HEK293 (cell line): ENCODE measurements at regions not wholly inside any gene's neighbourhood (a gene's known extent, or its start where the extent isn't known, plus 50 kb on each side); places are given as distances from the start of the nearest gene placed in this dataset.

Experiments used
- CTCF ChIA-PET: fragments of 350-600 bp; formaldehyde crosslinking; extraction: SDS; loops from one replicate; lab custom pipeline; 2021; ENCODE audit warnings: antibody characterized with exemption; lab: Yijun Ruan, JAX
- POLR2A ChIA-PET: fragments of 300-600 bp; formaldehyde crosslinking; extraction: SDS; loops from one replicate; lab custom pipeline; 2020; ENCODE audit warnings: antibody characterized with exemption, inconsistent platforms; lab: Yijun Ruan, JAX
- H3K27ac ChIP-seq: fragments of 200-500 bp; sonication (Bioruptor generic); 2 replicates; pipeline ENCODE4 v1.5.1; 2014; ENCODE audit warnings: low read depth, low read length, control low read depth, inconsistent platforms; ENCODE audit errors: extremely low read depth
- H3K36me3 ChIP-seq, 2 experiments: fragments of 200-500 bp in 1 of 2; sonication (Bioruptor generic) in 1 of 2; 1 replicate in 1 of 2; 2 replicates in 1 of 2; pipeline ENCODE4 v1.5.1; 2014 to 2017; ENCODE audit warnings: inconsistent platforms in 2 of 2, low read length in 2 of 2; ENCODE audit not compliant: control insufficient read depth in 2 of 2, insufficient read depth in 1 of 2
- H3K4me1 ChIP-seq: fragments of 200-500 bp; sonication (Bioruptor generic); 2 replicates; pipeline ENCODE4 v1.5.1; 2014; ENCODE audit warnings: mild to moderate bottlenecking, low read length, inconsistent platforms; ENCODE audit not compliant: control insufficient read depth, insufficient read depth
- H3K4me3 ChIP-seq: 2 replicates; pipeline ENCODE4 v1.5.1; 2011; ENCODE audit warnings: low read depth, mild to moderate bottlenecking, control low read depth, low read length, moderate library complexity
- H3K9me3 ChIP-seq: fragments of 200-500 bp; sonication (Bioruptor generic); 2 replicates; pipeline ENCODE4 v1.5.1; 2014; ENCODE audit warnings: low read depth, low read length, inconsistent platforms; ENCODE audit not compliant: control insufficient read depth, insufficient read depth
- BCL11B ChIP-seq: fragments of 450-650 bp; formaldehyde crosslinking; IDR thresholded peaks from 2 replicates; pipeline ENCODE4 v1.5.1; 2016; ENCODE audit warnings: low read depth, missing biosample characterization, missing genetic modification characterization
- PRDM4 ChIP-seq: fragments of 450-650 bp; formaldehyde crosslinking; IDR thresholded peaks from 2 replicates; pipeline ENCODE4 v1.5.1; 2017; ENCODE audit warnings: missing biosample characterization, missing genetic modification characterization
- YY1 ChIP-seq: fragments of 450-650 bp; formaldehyde crosslinking; IDR thresholded peaks from 2 replicates; pipeline ENCODE4 v1.5.1; 2018; ENCODE audit warnings: missing biosample characterization, missing genetic modification characterization
- YY2 ChIP-seq: fragments of 450-650 bp; formaldehyde crosslinking; IDR thresholded peaks from 2 replicates; pipeline ENCODE4 v1.5.1; 2016; ENCODE audit warnings: missing biosample characterization, missing genetic modification characterization
- ZBTB17 ChIP-seq: fragments of 450-650 bp; formaldehyde crosslinking; IDR thresholded peaks from 2 replicates; pipeline ENCODE4 v1.5.1; 2016; ENCODE audit warnings: missing biosample characterization, missing genetic modification characterization
- ZNF248 ChIP-seq: fragments of 450-650 bp; formaldehyde crosslinking; IDR thresholded peaks from 2 replicates; pipeline ENCODE4 v1.5.1; 2017; ENCODE audit warnings: missing biosample characterization, missing genetic modification characterization
- ZNF473 ChIP-seq: fragments of 450-650 bp; formaldehyde crosslinking; IDR thresholded peaks from 2 replicates; pipeline ENCODE4 v1.5.1; 2017; ENCODE audit warnings: missing biosample characterization, missing genetic modification characterization
- ZNF48 ChIP-seq: fragments of 450-650 bp; formaldehyde crosslinking; IDR thresholded peaks from 2 replicates; pipeline ENCODE4 v1.5.1; 2016; ENCODE audit warnings: missing biosample characterization, missing genetic modification characterization
- ZNF530 ChIP-seq: fragments of 450-650 bp; formaldehyde crosslinking; IDR thresholded peaks from 2 replicates; pipeline ENCODE4 v1.5.1; 2016; ENCODE audit warnings: low read depth, missing biosample characterization, missing genetic modification characterization
- ZNF585B ChIP-seq: fragments of 450-650 bp; formaldehyde crosslinking; IDR thresholded peaks from 2 replicates; pipeline ENCODE4 v1.5.1; 2016; ENCODE audit warnings: missing biosample characterization, missing genetic modification characterization
- ZNF707 ChIP-seq: fragments of 450-650 bp; formaldehyde crosslinking; IDR thresholded peaks from 2 replicates; pipeline ENCODE4 v1.5.1; 2016; ENCODE audit warnings: missing biosample characterization, missing genetic modification characterization
- ZXDB ChIP-seq: fragments of 450-650 bp; formaldehyde crosslinking; IDR thresholded peaks from 2 replicates; pipeline ENCODE4 v1.5.1; 2016; ENCODE audit warnings: missing biosample characterization, missing genetic modification characterization
- TF ChIP-seq, protein P1 (sequence below): fragments of 450-650 bp; formaldehyde crosslinking; IDR thresholded peaks from 2 replicates; pipeline ENCODE4 v1.5.1; 2016; ENCODE audit warnings: missing biosample characterization, missing genetic modification characterization
- TF ChIP-seq, protein P2 (sequence below): fragments of 450-650 bp; formaldehyde crosslinking; IDR thresholded peaks from 2 replicates; pipeline ENCODE4 v1.5.1; 2017; ENCODE audit warnings: missing biosample characterization, missing genetic modification characterization
- TF ChIP-seq, protein P3 (sequence below): fragments of 450-650 bp; formaldehyde crosslinking; IDR thresholded peaks from 2 replicates; pipeline ENCODE4 v1.5.1; 2016; ENCODE audit warnings: missing biosample characterization, missing genetic modification characterization

DNA sequence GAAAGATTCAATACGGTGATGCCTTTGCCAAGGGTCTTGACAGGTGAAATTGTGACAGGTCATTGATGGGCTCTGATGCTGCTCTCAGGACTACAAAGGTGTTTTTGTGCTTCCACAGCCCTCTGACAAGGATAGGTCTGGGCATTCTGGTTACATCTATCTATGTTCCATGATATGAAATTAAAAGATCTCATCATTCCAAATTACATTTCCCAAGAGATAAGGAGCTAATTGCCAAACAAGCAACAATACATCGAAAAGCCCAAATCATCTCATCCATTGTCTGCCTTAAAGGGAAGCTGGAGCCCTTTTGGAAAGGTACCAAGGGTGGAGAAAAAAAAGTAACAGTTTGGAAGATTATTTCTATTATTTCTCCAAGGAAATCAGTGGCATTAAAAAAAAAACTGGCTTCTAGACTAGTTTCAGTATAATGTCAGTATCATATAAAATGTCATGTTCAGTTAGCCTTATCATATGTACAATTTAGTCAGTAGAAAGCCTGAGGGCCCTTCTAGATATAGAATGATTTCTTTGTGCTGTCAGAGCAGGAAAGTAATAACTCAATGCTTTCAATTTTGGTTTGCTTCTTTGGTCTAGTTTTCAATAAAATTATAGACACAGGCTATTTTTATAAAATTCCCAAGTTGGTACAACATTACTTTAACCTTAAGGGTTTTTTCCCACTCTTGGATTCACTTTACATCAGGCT lies 224.5 kb upstream of the GPRIN3 start:
- TF ChIP-seq PRDM4 (tag by site-specific recombination) (no peak), BCL11B (tag by site-specific recombination) (no peak), ZNF530 (tag by site-specific recombination) (no peak)
- Histone ChIP-seq H3K4me1 (no peaks in the 10 kb centered on the region), H3K27ac (no peak overlapping the region), H3K36me3 (no peaks in the 10 kb centered on the region), H3K4me3 (no peak overlapping the region), H3K9me3 (no peaks in the 10 kb centered on the region)
- CTCF ChIA-PET, result no interaction called here
- POLR2A ChIA-PET, result no interaction called here

GRCh38 chr4:89528526-89529133 lies 221.0 kb upstream of the GPRIN3 start:
- ChIA-PET POLR2A (no interaction called here), CTCF (no interaction called here)
- no peaks in the 10 kb centered on the region for H3K36me3 ChIP-seq
- no peak overlapping the region for H3K4me3 ChIP-seq
- H3K9me3 ChIP-seq, result no peaks in the 10 kb centered on the region
- H3K4me1 ChIP-seq, result no peaks in the 10 kb centered on the region
- TF ChIP-seq PRDM4 (tag by site-specific recombination), result no peak
- TF ChIP-seq ZNF248 (tag by site-specific recombination), result no peak
- no peak for TF ChIP-seq ZXDB (tag by site-specific recombination)
- no peak overlapping the region for H3K27ac ChIP-seq

DNA sequence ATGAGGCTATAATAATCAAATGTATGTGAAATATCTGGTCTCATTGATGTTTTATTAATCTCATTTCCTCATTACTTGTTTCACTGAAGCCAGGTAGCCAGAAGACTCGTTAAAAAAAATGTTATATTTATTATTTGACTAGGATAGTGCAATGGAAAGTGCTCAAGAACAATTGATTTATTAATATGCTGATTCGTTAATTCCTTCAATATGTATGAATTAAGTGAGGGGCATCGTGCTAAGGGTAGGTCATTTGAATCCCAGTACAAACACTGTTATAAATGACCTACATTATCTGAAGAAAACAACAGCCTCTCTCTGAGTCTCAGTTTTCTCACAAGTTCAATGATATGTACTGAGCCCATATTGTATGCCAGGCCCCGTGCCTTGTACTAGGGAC lies 214.2 kb upstream of the GPRIN3 start:
- POLR2A ChIA-PET, result no interaction called here

More for the DNA sequence above, 214.2 kb upstream of the GPRIN3 start:
- Histone ChIP-seq H3K9me3 (no peaks in the 10 kb centered on the region), H3K27ac (no peak overlapping the region), H3K36me3 (no peaks in the 10 kb centered on the region), H3K4me3 (no peak overlapping the region), H3K4me1 (no peaks in the 10 kb centered on the region)
- CTCF ChIA-PET, result no interaction called here
- TF ChIP-seq, protein P1, sequence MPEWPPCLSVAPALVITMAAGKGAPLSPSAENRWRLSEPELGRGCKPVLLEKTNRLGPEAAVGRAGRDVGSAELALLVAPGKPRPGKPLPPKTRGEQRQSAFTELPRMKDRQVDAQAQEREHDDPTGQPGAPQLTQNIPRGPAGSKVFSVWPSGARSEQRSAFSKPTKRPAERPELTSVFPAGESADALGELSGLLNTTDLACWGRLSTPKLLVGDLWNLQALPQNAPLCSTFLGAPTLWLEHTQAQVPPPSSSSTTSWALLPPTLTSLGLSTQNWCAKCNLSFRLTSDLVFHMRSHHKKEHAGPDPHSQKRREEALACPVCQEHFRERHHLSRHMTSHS (tag by site-specific recombination), result no peak
- no peak for TF ChIP-seq ZBTB17 (tag by site-specific recombination)
- no peak for TF ChIP-seq ZNF707
- TF ChIP-seq YY2, result no peak
- no peak for TF ChIP-seq YY1 (tag by site-specific recombination)
- no peak for TF ChIP-seq ZNF585B (tag by site-specific recombination)
- TF ChIP-seq, protein P2, sequence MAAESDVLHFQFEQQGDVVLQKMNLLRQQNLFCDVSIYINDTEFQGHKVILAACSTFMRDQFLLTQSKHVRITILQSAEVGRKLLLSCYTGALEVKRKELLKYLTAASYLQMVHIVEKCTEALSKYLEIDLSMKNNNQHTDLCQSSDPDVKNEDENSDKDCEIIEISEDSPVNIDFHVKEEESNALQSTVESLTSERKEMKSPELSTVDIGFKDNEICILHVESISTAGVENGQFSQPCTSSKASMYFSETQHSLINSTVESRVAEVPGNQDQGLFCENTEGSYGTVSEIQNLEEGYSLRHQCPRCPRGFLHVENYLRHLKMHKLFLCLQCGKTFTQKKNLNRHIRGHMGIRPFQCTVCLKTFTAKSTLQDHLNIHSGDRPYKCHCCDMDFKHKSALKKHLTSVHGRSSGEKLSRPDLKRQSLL, result no peak
- TF ChIP-seq, protein P3, sequence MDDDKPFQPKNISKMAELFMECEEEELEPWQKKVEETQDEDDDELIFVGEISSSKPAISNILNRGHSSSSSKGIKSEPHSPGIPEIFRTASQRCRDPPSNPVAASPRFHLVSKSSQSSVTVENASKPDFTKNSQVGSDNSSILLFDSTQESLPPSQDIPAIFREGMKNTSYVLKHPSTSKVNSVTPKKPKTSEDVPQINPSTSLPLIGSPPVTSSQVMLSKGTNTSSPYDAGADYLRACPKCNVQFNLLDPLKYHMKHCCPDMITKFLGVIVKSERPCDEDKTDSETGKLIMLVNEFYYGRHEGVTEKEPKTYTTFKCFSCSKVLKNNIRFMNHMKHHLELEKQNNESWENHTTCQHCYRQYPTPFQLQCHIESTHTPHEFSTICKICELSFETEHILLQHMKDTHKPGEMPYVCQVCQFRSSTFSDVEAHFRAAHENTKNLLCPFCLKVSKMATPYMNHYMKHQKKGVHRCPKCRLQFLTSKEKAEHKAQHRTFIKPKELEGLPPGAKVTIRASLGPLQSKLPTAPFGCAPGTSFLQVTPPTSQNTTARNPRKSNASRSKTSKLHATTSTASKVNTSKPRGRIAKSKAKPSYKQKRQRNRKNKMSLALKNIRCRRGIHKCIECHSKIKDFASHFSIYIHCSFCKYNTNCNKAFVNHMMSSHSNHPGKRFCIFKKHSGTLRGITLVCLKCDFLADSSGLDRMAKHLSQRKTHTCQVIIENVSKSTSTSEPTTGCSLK, result no peak
- no peak for TF ChIP-seq ZNF473 (tag by site-specific recombination)
- no peak for TF ChIP-seq ZNF48
